Keratinocyte (primary cell): ENCODE measurements at regions not wholly inside any gene's neighbourhood (a gene's known extent, or its start where the extent isn't known, plus 50 kb on each side); places are given as distances from the start of the nearest gene placed in this dataset.

ENCODE experiments used
- CTCF ChIP-seq, 3 experiments: IDR thresholded peaks in 1 of 3; conservative IDR thresholded peaks in 1 of 3; optimal IDR thresholded peaks in 1 of 3; 2 replicates in 2 of 3; 3 replicates in 1 of 3; pipeline versions ENCODE3 to v1.5.1; 2011; ENCODE audit warnings: low read length in 3 of 3, mild to moderate bottlenecking in 3 of 3, moderate library complexity in 2 of 3, control low read depth in 1 of 3, inconsistent platforms in 1 of 3; ENCODE audit not compliant: insufficient read depth in 2 of 3; ENCODE audit errors: extremely low read depth in 1 of 3
- EZH2 ChIP-seq: IDR thresholded peaks from one replicate; pipeline ENCODE4 v1.6.1; 2012; ENCODE audit warnings: inconsistent platforms, mild to moderate bottlenecking, low read length, moderate library complexity

- TF ChIP-seq CTCF (optimal IDR thresholded peaks at IDR 0.05 in 1 of 3, IDR thresholded peaks at IDR 0.05 in 1 of 3, conservative IDR thresholded peaks at IDR 0.05 in 1 of 3; ENCODE audit: extremely low read depth in 1 of 3, insufficient read depth in 2 of 3, low read length in 3 of 3) (no peak), EZH2 (no peak)
Measured at GRCh38 chr2:196259507-196260481, 88.4 kb upstream of the STK17B start.
